PC-3 (cell line): ENCODE measurements at regions not wholly inside any gene's neighbourhood (a gene's known extent, or its start where the extent isn't known, plus 50 kb on each side); places are given as distances from the start of the nearest gene placed in this dataset.

Experiments
- ATAC-seq: fragments of 200-7000 bp; cut with Tn5 transposase; 2 replicates; pipeline ENCODE4 v1.9.1; 2020; ENCODE audit warnings: mild to moderate bottlenecking, moderate library complexity
- BruUV-seq: library from RNA; stranded (reverse); fragments of 400-500 nt; replicated peaks from 2 replicates; lab custom pipeline; 2021; lab: Mats Ljungman, UMichigan
- CTCF ChIA-PET: fragments of 300-600 bp; sonication (Branson Sonifier 250); formaldehyde crosslinking; loops from one replicate; lab custom pipeline; 2022; ENCODE audit warnings: antibody characterized with exemption; lab: Charles Lee
- POLR2A ChIA-PET: fragments of 300-600 bp; sonication (Branson Sonifier 250); formaldehyde crosslinking; loops from one replicate; lab custom pipeline; 2022; ENCODE audit warnings: antibody characterized with exemption; ENCODE audit not compliant: unreplicated experiment; lab: Charles Lee
- DNase-seq: peaks from one replicate; pipeline ENCODE4 v3.0.0-alpha.2; 2015
- H2AFZ ChIP-seq: fragments of 300-600 bp; sonication (generic); 2 replicates; pipeline ENCODE4 v1.6.0; 2016; ENCODE audit warnings: antibody characterized with exemption, low read length
- H3F3A ChIP-seq: fragments of 300-600 bp; sonication (generic); one replicate; pipeline ENCODE4 v1.6.0; 2017; ENCODE audit warnings: antibody characterized with exemption, low read length, control low read depth, mild to moderate bottlenecking; ENCODE audit not compliant: unreplicated experiment
- H3K27ac ChIP-seq: fragments of 300-600 bp; sonication (generic); 2 replicates; pipeline ENCODE4 v1.5.1; 2016; ENCODE audit warnings: mild to moderate bottlenecking, low read length
- H3K27me3 ChIP-seq: fragments of 300-600 bp; sonication (generic); 2 replicates; pipeline ENCODE4 v1.6.1; 2016; ENCODE audit warnings: low read length, mixed read lengths
- H3K36me3 ChIP-seq: fragments of 300-600 bp; sonication (generic); 2 replicates; pipeline ENCODE4 v1.6.1; 2016; ENCODE audit warnings: low read depth, mixed run types, low read length, mixed read lengths
- H3K4me1 ChIP-seq: fragments of 300-600 bp; sonication (generic); 2 replicates; pipeline ENCODE4 v1.5.1; 2016; ENCODE audit warnings: low read length; ENCODE audit not compliant: insufficient read depth
- H3K4me2 ChIP-seq: fragments of 300-600 bp; sonication (generic); 2 replicates; pipeline ENCODE4 v1.6.0; 2016; ENCODE audit warnings: low read length
- H3K4me3 ChIP-seq: fragments of 300-600 bp; sonication (generic); 2 replicates; pipeline ENCODE4 v1.5.1; 2016; ENCODE audit warnings: mild to moderate bottlenecking, low read length, mixed read lengths
- H3K79me2 ChIP-seq: fragments of 300-600 bp; sonication (generic); 2 replicates; pipeline ENCODE4 v1.6.1; 2017; ENCODE audit warnings: low read length, mixed read lengths
- H3K9ac ChIP-seq: fragments of 300-600 bp; sonication (generic); 2 replicates; pipeline ENCODE4 v1.6.0; 2016; ENCODE audit warnings: mild to moderate bottlenecking, low read length
- H3K9me2 ChIP-seq: fragments of 300-600 bp; sonication (generic); replicated peaks from 2 replicates; pipeline ENCODE4 v1.6.1; 2016; ENCODE audit warnings: mixed run types, low read length, mixed read lengths
- H3K9me3 ChIP-seq: fragments of 300-600 bp; sonication (generic); 2 replicates; pipeline ENCODE4 v1.6.1; 2016; ENCODE audit warnings: low read length, mixed read lengths
- H4K20me1 ChIP-seq: fragments of 300-600 bp; sonication (generic); 2 replicates; pipeline ENCODE4 v1.6.1; 2016; ENCODE audit warnings: low read length, mixed read lengths
- CTCF ChIP-seq: fragments of 300-600 bp; sonication (generic); conservative IDR thresholded peaks from 2 replicates; pipeline ENCODE4 v1.5.1; 2017; ENCODE audit warnings: antibody characterized with exemption, low read depth, mild to moderate bottlenecking, low read length
- EZH2 ChIP-seq: fragments of 300-600 bp; sonication (generic); IDR thresholded peaks from one replicate; pipeline ENCODE4 v1.6.1; 2017; ENCODE audit warnings: antibody characterized with exemption, mild to moderate bottlenecking, low read length; ENCODE audit not compliant: unreplicated experiment
- EZH2phosphoT487 ChIP-seq: fragments of 300-600 bp; sonication (generic); IDR thresholded peaks from 2 replicates; pipeline ENCODE4 v1.6.1; 2018; ENCODE audit warnings: mild to moderate bottlenecking, antibody characterized with exemption, low read length, borderline replicate concordance
- intact Hi-C: fragments of 100-400 bp; cut with micrococcal nuclease; formaldehyde crosslinking; loops from 2 replicates; pipeline ENCODE4 v1.9.0; 2023

DNA sequence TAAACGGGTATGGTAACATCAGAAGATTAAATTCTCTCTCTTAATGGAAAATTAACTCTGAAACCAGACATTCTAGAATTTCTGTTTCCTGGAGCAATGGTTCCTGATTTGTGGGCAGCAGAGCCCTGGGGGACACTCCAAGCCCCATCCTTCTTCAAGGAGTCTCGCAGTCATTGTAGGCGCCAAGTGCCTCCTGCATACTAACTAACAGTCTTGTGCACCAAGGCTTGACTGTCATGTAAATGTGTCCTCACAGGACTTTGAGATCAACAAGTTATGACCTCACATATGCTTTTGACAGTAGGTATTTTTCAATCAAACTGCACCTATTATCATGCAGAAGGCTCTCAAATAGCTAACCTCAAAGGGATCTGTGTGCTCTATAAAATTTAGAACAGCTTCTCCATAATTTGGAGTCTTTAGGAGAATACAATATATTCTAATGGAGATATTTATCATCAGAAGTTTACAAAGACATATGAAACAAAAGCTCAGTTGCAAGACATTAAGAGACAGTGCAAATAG lies 52.1 kb upstream of the COPS8 start:
- Histone ChIP-seq H3K4me1 (no peaks in the 10 kb centered on the region), H4K20me1 (no peaks in the 10 kb centered on the region), H2AFZ (no peak overlapping the region), H3F3A (no peaks in the 10 kb centered on the region), H3K27me3 (no peaks in the 10 kb centered on the region), H3K9me3 (no peaks in the 10 kb centered on the region), H3K9ac (no peak overlapping the region), H3K4me3 (no peak overlapping the region), H3K36me3 (no peaks in the 10 kb centered on the region), H3K4me2 (no peak overlapping the region), H3K27ac (no peak overlapping the region), H3K9me2 (no peaks in the 10 kb centered on the region), H3K79me2 (no peaks in the 10 kb centered on the region)
- TF ChIP-seq CTCF (no peak), EZH2phosphoT487 (no peak), EZH2 (no peak)
- ChIA-PET POLR2A (no interaction called here), CTCF (no interaction called here)
- intact Hi-C loops = no loop called here
- BruUV-seq = no TSS peak
- DNase-seq (no peak), ATAC-seq (no peak)

DNA sequence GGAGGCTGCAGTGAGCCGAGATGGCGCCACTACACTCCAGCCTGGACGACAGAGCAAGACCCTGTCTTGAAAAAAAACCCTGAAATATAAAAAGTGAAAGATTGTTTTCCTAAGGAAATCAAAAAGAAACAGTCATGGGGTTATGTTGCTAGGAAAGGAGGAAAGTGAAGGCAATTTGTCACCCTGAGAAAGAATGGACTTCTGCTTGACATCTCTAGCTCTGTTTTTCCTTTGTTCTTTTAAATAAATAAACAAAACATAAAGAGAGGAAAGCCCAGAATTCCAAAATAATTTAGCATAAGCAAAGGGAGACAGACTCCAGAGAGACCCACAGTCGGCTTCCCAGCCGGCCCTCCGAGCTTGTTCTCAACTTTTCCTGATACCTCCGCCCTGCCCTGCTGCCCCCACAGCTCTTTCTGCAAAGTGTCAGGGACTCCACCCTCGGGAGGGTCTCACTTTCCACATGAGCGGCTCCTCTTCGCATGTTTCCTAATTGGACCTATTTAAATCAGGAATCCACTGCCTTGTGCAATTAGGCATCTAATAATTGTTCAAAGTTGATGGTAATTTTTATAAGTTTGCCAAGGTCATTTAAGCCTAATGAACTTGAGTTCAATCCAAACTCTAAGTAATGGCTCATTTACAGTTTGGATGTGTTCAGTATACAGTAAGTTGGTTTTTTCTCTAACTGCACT lies 49.8 kb upstream of the COPS8 start:
- Histone ChIP-seq H4K20me1 (no peaks in the 10 kb centered on the region), H3K4me3 (no peak overlapping the region), H3F3A (no peaks in the 10 kb centered on the region), H2AFZ (no peak overlapping the region), H3K36me3 (no peaks in the 10 kb centered on the region), H3K4me1 (no peaks in the 10 kb centered on the region), H3K27me3 (no peaks in the 10 kb centered on the region), H3K9me3 (no peaks in the 10 kb centered on the region), H3K4me2 (no peak overlapping the region), H3K9ac (no peak overlapping the region), H3K79me2 (no peaks in the 10 kb centered on the region), H3K27ac (no peak overlapping the region), H3K9me2 (no peaks in the 10 kb centered on the region)
- TF ChIP-seq EZH2phosphoT487 = no peak
- TF ChIP-seq CTCF = no peak
- no peak for TF ChIP-seq EZH2
- intact Hi-C loops = no loop called here
- no TSS peak for BruUV-seq
- DNase-seq = no peak
- ChIA-PET POLR2A (no interaction called here), CTCF (no interaction called here)
- ATAC-seq = no peak
